HFFc6 (cell line): ENCODE measurements at regions not wholly inside any gene's neighbourhood (a gene's known extent, or its start where the extent isn't known, plus 50 kb on each side); places are given as distances from the start of the nearest gene placed in this dataset.

ENCODE experiments used
- DNase-seq: peaks from one replicate; pipeline ENCODE4 v3.0.0-alpha.2; 2018
- H3K27ac Mint-ChIP-seq: 2 replicates; pipeline ENCODE4 v1.8.0; 2020; ENCODE audit warnings: mild to moderate bottlenecking, mixed read lengths
- H3K27me3 Mint-ChIP-seq: 2 replicates; pipeline ENCODE4 v1.8.0; 2021; ENCODE audit warnings: mild to moderate bottlenecking, moderate library complexity, mixed read lengths; ENCODE audit not compliant: insufficient read depth
- H3K36me3 Mint-ChIP-seq: 2 replicates; pipeline ENCODE4 v1.8.0; 2021; ENCODE audit warnings: low read depth, mixed read lengths
- H3K4me1 Mint-ChIP-seq: 2 replicates; pipeline ENCODE4 v1.8.0; 2020; ENCODE audit warnings: low read depth, mixed read lengths
- H3K4me3 Mint-ChIP-seq: 2 replicates; pipeline ENCODE4 v1.8.0; 2020; ENCODE audit warnings: mild to moderate bottlenecking, moderate library complexity, mixed read lengths
- H3K9me3 Mint-ChIP-seq: 2 replicates; pipeline ENCODE4 v1.8.0; 2020; ENCODE audit warnings: mild to moderate bottlenecking, mixed read lengths
- CTCF ChIP-seq: fragments of 200-600 bp; sonication (generic); IDR thresholded peaks from 2 replicates; pipeline ENCODE4 v1.5.0; 2021; ENCODE audit warnings: antibody characterized with exemption, mild to moderate bottlenecking

GRCh38 chr16:80459966-80460365 lies 80.8 kb upstream of the DYNLRB2 start:
- Mint-ChIP-seq H3K4me1 (no peaks in the 10 kb centered on the region), H3K9me3 (no peaks in the 10 kb centered on the region), H3K36me3 (no peaks in the 10 kb centered on the region), H3K4me3 (no peak overlapping the region), H3K27me3 (peaks cover 4% of the 10 kb centered on the region), H3K27ac (no peak overlapping the region)
- DNase-seq: no peak
- no peak for TF ChIP-seq CTCF

- Mint-ChIP-seq H3K4me1 (no peaks in the 10 kb centered on the region), H3K36me3 (no peaks in the 10 kb centered on the region), H3K27ac (no peak overlapping the region), H3K27me3 (peaks cover 4% of the 10 kb centered on the region), H3K9me3 (no peaks in the 10 kb centered on the region), H3K4me3 (no peak overlapping the region)
- TF ChIP-seq CTCF: no peak
- DNase-seq: no peak
Observed at GRCh38 chr16:80459331-80459777, 81.4 kb upstream of the DYNLRB2 start.

DNA sequence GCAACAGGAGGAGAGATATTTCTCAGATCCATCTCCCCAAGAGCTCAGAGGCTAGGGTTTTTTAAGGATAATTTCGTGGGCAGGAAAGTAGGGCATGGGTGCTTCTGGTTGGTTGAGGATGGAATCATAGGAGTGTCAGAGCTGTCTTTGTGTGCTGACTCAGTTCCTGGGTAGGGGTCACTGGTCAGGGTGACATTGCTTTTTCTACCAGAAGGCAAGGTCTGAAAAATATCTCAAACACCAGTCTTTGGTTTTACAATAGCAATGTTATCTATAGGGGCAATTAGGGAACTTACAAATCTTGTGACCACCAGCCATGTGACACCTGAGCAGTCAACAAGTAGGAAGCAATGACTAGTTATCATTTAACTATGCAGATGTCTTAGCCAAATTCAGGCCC lies 82.9 kb upstream of the DYNLRB2 start:
- Mint-ChIP-seq H3K4me1 (no peaks in the 10 kb centered on the region), H3K9me3 (no peaks in the 10 kb centered on the region), H3K27me3 (peaks cover 4% of the 10 kb centered on the region), H3K27ac (no peak overlapping the region), H3K36me3 (no peaks in the 10 kb centered on the region), H3K4me3 (no peak overlapping the region)
- no peak for TF ChIP-seq CTCF
- DNase-seq: no peak

GRCh38 chr16:80454802-80455201 lies 86.0 kb upstream of the DYNLRB2 start:
- H3K27me3 Mint-ChIP-seq: peaks cover 4% of the 10 kb centered on the region
- no peak for DNase-seq
- H3K4me1 Mint-ChIP-seq: no peaks in the 10 kb centered on the region
- TF ChIP-seq CTCF: no peak
- H3K4me3 Mint-ChIP-seq: no peak overlapping the region
- no peak overlapping the region for H3K27ac Mint-ChIP-seq
- H3K36me3 Mint-ChIP-seq: no peaks in the 10 kb centered on the region
- no peaks in the 10 kb centered on the region for H3K9me3 Mint-ChIP-seq

DNA sequence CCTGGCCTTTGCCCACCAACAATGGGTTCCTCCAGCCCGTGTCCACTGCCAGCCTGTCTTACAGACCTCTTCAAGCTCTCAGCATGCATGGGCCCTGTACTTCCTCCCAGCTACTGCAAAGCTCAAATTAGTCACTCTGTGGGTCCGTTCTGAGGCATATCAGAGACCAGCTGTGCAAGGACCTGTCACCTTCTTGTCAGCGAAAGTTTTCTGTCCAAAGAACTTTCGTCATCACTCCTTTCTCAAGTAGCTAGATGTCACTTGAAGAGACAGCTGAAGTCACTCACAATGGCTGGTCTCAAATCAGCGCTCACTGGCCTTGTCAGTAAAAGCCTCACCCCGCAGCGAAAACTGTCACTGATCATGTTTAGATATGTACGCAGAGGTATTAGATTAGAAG lies 91.4 kb upstream of the DYNLRB2 start:
- no peak for DNase-seq
- no peaks in the 10 kb centered on the region; the same call in 1 of the 2 replicates for H3K27me3 Mint-ChIP-seq
- TF ChIP-seq CTCF: no peak
- H3K36me3 Mint-ChIP-seq: no peaks in the 10 kb centered on the region
- no peak overlapping the region for H3K4me3 Mint-ChIP-seq
- H3K4me1 Mint-ChIP-seq: no peaks in the 10 kb centered on the region
- no peak overlapping the region for H3K27ac Mint-ChIP-seq
- H3K9me3 Mint-ChIP-seq: no peaks in the 10 kb centered on the region

DNA sequence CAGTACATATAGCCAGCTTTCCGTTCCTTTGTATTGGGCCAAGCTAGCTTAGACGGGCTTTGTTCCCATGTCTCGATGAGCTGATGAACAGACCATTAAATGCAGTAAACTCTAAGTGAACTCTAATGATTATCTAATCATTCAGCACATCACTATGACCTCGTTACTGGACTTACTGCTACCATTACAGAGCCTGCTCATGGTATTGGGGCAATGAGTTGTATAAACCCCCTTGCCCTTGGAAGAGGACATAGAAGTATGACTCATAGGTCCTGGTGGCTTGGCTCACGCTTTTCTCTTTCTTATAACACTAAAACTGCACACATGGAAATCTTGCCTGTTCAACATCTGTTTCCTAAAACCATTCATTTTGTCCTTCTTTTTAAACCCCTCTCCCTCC lies 93.6 kb upstream of the DYNLRB2 start:
- no peak for TF ChIP-seq CTCF
- DNase-seq: no peak
- Mint-ChIP-seq H3K4me3 (no peak overlapping the region), H3K27me3 (no peaks in the 10 kb centered on the region; the same call in 1 of the 2 replicates), H3K9me3 (no peaks in the 10 kb centered on the region), H3K4me1 (no peaks in the 10 kb centered on the region), H3K27ac (no peak overlapping the region), H3K36me3 (no peaks in the 10 kb centered on the region)
